Endothelial cell of hepatic sinusoid (primary cell): ENCODE measurements at regions not wholly inside any gene's neighbourhood (a gene's known extent, or its start where the extent isn't known, plus 50 kb on each side); places are given as distances from the start of the nearest gene placed in this dataset.

Experiments used
- in situ Hi-C: cut with HindIII; loops from 2 replicates; pipeline ENCODE4 v1.10.0; 2017; ENCODE audit warnings: low sequenced_read_pairs

DNA sequence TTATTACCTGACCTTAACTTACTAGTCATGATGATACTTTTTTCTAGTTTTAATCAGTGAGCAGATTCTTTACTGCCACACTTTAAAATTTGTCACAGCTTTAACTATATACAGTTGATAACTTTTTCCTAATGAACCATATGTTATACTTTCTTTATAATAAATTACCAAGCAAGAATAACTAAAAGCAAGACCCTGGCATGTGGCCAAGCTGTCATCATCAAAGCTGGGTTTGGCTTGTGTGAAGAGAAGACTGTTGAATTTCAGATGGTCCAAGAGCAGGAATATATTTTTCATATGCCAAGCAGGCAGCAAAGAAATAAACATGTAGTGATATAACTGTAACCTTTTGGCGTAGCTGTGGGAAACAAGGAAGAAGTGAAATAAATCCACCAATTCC lies 93.5 kb downstream of the PUS7L start:
- in situ Hi-C loops, result no loop called here

DNA sequence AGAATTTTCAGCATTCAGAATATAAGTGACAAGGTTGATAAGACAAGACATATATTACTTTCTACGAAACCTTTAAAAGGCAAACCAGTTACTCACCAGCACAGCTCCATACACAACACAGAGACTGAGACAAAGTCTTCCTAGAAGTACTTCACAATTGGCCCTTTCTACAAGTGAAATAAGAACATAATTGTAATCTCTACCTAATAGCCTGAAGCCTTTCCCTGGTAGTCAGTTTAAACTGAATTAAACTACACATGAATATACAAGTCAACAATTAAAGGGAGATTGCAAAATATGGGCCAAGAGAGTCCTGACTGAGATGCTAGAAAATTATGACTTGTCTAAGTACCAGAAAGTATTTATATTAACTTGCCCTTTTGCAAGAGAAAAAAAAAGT lies 95.9 kb downstream of the PUS7L start:
- in situ Hi-C loops, result no loop called here

DNA sequence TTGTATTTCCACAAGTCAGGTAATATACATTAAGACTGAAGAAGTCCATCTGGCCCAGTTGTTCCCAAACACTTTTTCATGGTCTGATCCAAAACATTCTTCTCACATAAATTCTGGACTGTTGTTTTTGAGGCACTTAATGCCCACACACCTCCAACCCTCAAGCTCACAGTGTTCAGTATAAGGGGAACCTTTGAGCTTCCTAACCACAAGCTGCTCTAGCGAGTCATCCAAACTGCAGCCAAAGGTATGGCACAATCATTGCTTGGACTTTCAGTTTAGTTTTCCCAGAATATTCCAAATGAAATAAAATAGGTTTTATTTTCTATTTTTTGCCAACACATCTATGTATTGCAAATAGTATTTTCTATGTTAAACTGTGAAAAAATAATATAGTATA lies 103.0 kb downstream of the PUS7L start:
- in situ Hi-C loops, result no loop called here

DNA sequence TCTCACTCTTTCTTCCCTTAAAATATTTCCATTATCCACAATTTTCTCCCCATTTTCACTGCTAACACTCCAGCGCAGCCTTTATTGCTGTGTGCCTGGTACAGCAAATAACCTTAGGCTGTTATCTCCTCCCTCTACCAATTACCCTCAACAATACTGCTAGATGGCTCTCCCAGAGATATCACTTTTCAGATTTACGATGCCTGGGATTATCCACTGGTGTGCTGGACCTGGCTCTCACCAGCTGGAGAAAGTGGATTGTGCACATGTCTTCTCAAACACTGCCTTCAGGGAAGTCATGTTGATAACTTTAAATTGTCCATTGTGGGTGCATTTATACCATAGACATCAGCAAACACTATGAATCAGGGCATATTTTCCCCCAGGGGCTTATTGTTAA lies 101.9 kb upstream of the ADAMTS20 start:
- in situ Hi-C loops, result no loop called here

DNA sequence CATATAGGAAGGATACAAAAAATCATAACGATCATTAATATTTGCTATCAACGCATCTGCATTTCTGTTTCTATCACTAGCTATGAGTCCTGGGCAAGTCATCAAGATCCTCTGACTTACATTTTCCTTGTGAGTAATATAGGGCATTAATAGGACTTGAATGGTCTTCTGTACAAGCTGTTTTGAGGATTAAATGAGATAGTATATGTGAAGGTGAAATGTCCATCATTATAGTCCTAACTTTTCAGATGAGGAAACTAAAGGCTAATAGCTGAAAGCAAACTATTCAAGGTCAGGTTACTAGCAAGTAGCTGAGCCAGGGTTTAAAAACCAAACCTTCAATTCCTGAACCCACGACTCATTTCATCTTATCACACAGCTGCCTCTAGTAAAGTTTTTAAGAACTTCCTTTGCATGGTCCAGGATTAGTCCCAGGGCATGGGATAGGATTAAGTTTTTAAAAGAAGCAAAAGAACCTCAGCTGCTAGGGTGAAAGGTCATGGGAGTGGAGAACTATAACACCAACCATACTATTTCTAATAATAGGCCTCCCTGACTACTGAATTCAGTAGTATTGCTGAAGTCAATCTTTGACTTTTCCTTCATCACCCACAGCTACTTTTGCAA lies 101.4 kb upstream of the ADAMTS20 start:
- in situ Hi-C loops, result no loop called here

DNA sequence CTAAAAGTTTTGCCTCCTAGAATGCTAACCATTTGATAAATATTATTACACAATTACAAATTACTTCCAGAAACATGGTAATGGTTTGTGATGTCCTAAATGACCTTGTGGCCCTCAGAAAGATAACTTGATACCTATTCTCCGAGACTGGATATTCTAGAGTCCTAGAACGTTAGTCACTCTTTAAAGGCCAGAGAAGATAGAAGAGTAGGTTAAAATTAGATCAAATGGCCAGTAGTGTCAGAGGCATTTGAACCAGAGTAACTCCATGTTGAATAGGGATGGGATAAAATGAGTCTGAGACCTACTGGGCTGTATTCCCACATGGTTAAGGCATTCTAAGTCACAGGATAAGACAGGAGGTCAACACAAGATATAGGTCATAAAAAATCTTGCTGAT lies 96.6 kb upstream of the ADAMTS20 start:
- in situ Hi-C loops, result no loop called here

DNA sequence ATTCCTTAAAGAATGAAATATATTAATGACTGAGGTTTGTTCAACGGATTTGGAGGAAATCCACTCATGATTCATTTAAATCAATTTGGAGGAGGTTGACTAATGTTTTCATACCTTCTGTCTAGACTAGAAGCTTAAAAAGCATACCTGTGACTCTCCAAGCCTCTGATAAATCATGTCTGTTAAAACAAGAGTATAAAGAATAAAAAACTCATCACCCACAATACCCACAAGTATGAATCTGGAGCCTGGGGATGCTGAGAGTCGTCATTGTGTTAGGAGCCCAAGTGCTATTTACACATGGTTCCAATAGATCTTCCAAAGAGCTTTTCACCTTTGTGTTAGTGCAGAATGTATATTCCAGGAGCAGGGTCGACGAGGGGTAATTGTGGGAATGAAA lies 86.8 kb upstream of the ADAMTS20 start:
- in situ Hi-C loops, result loop anchor here (5.0 kb wide), 1 partner anchor 72 kb away; no protein-coding TSS in a partner anchor

DNA sequence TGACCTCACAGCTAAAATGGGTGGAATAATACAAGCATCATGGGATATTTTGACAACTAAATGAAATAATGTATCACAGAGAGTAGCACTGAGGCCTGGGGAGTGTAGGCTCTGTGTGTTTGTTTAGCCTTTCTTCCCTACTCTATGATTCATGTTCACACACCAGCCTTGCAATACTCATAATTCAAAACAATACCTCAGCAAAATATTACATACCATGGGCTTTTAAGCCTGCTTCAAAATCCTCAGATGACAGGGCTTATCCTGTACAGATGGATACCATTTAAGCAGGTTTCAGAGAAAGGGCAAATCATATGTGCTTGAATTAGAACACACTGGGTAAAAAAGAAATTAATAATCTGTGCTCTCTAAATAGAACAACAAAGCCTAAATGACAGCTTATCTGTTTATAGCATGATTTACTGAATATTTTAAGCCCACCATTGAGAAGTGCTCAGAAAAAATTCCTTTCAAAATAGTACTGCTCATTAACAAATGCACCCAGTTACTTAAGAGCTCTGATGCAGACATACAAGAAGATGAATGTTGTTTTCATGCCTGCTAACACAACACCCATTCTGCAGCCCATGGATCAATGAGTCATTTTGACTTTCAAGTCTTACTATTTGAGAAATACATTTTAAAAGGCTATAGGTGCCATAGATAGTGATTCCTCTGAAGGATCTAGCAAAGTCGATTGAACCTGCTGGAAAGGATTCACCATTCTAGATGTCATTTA lies 84.9 kb upstream of the ADAMTS20 start:
- in situ Hi-C loops, result loop anchor here (5.0 kb wide), 1 partner anchor 70 kb away; no protein-coding TSS in a partner anchor

DNA sequence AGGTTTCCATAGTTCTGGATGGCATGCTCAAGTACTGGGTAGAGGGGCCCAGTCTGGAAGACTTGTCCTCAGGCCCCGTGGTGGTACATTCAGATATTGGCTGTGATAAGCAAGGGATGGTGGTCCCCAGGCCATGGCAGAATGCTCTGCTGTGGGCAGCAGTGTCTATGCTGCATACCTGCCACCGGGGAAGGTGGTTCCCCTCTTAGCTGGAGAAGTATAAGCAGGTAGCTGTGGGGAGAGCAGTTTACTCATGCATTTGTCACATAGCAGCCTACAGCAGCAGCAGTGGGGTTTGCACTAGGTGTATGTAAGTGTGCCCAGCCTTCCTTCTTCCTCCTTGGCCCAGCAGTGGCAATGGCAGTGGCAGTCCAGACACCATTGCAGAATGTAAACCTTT lies 69.3 kb upstream of the ADAMTS20 start:
- in situ Hi-C loops, result no loop called here

DNA sequence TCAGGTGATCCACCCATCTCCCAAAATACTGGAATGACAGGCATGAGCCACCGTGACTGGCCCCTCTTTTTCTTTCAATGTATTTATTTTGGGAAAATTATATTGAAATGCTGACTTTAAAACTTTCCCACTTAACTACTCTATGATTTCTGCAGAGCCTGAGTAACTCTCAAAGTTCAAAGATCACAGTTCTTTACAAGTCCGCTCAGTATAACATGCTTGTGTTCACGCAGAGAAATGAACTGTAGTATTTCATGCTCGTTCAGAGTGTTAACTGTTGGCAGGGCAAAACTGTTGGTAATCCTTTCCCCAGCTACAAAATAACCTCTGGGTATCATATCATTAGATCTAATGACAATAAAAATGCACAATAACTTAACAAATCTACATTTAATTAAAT lies 50.7 kb upstream of the ADAMTS20 start:
- in situ Hi-C loops, result no loop called here
